GM19023 (cell line): ENCODE measurements at regions not wholly inside any gene's neighbourhood (a gene's known extent, or its start where the extent isn't known, plus 50 kb on each side); places are given as distances from the start of the nearest gene placed in this dataset.

Experiments
- ATAC-seq: cut with Tn5 transposase; IDR thresholded peaks from one replicate; pipeline ENCODE4 v1.9.1; 2021; ENCODE audit warnings: mild to moderate bottlenecking, moderate library complexity; ENCODE audit not compliant: unreplicated experiment

DNA sequence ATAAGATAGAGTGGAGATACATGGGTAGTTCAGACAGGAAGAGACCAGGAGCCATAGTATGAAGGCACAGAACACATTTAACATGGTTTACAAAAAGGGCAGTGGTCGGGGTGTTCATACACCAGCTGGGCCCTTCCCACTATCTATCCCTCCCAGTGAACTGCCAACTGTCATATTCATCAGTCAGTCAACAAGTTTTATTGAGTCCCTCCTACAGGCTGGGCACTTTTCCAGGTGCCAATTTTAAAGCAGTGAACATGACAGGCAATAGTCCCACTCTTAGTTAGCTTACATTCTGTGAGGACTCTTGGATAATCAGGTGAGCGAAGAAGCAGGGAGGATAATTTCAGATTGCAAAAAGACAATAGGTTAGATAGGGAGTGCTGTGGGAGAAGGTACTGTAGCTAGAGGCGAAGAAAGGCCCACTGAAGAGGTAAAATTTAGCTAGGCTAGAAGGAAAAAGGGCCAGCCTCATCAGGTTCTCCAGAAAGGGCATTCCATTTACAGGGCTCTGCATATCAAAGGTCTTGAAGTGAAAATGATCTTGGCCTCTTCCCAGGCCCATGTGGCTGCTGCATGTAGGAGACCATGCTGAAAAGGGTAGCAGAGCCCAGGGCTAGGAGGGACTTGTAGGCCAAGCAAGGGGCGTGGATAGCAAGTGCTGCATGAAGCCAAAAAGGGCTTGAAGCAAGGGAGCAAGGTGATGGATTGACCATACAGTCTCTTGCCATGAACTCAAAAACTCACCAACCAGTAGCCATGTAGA is 274.7 kb upstream of the SNX7 start:
- no peak for ATAC-seq

DNA sequence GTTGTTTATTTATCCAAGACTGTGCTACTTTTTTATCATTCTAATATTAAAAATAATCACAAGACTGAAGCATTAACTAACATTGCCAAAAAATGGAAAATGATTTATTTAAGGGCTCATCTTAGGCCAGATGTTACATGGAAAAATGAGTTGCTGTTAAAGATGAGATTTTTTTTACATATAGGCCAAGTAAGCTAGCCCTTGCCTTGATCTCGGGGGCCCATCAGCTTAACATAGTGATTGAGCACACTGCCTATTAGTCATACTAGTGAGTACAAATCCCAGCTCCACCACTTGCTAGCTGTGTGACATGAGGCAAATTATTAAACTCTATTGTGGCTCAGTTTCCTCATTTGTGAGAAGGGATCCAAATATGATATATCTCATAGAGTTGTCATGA is 275.9 kb upstream of the SNX7 start:
- no peak for ATAC-seq

DNA sequence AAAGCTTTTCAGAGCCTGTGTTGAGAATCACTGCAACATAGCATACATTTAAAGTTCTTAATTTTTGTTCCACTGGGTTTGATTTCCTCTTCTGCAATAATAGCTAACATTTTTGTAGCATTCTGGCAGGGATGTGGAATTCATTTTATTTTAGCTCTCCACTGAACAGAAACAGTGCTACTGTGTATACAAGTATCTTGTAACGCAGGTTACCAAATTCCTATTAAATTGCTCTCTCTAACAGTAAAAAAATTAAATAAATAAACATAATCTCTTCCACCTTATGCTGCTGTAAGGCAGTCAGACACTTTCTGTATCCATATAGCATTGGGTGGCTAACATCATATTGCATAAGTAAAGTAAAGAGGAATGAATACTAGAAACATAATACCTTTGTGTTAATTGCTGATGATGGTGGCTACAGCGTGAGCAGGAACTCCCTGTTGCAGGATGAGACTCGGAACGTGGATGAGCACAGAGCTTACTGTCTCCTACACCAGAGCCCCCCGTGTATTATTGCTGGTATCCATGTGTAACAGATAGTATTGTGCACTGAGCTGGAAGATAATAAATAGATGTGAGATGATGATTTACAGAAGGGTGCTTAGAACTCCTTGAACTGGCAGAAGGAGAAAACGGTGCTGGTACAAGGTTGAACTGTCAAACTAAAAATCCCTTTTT is 276.9 kb upstream of the SNX7 start:
- no peak for ATAC-seq

DNA sequence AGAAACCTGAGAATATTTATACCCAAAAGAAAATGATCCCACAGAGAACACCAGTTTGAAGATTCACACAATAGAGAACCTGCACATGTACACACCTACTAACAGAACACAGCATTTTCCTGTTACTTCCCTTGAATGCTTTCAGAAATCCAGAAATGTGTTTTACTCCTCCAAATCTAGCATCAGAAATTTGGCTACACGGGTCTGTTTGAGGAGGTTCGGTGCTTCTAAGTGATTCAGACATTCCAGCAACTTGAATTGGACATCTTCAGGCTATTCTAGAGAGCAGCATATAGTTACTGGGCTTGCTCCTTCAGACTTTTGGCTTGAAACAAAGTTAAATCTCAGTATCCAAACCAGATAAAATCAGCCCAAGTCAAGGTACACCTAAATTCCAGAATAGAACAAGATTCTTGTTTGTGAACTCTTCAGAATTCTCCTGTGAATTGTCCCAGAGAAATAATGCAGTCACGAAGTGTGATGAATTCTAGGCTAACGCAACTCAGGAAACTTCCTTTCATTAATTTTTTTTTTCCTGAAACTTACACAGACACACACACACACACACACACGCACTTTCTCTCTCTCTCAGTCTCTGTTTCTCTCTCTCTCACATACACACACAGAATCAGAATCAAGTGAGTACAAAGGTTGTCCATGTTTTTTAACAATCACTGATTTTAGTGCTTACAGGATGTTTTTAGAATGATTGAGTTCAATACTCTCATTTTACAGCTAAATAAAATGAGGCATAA is 278.4 kb upstream of the SNX7 start:
- no peak for ATAC-seq

DNA sequence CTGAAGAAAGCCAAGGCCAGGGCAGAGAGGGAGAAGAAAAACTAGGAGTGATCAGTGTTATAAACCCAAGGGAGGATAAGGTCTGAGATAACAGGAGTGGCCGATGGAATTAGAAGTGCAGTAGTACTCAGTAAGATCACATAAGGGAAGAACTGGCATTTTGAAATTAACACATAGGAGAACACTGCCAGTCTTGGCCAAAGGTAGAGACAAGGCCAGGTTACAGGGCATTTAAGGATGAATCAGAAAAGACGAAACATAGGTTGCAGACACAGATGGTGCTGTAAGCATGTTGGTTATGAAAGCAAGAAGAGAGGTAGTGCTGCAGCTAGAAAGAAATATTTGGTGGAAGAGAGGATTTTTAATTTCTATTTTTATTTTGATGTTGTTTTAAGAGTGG is 278.9 kb upstream of the SNX7 start:
- ATAC-seq: no peak

DNA sequence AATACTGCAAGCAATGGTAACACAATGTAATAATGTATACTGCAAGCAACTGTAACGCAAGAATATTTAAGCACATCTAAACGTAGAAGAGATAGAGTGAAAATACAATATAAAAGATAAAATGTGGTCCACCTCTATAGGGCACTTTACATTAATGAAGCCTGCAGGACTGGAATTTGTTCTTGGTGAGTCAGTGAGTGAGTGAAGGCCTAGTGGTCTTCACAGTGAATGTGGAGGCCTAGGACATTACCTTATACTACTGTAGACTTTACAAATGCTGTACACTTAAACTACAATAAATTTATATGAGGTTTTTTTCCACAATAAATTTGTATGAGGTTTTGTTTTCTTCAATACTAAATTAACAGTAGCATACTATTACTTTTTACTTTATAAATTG is 287.4 kb upstream of the SNX7 start:
- ATAC-seq: no peak

DNA sequence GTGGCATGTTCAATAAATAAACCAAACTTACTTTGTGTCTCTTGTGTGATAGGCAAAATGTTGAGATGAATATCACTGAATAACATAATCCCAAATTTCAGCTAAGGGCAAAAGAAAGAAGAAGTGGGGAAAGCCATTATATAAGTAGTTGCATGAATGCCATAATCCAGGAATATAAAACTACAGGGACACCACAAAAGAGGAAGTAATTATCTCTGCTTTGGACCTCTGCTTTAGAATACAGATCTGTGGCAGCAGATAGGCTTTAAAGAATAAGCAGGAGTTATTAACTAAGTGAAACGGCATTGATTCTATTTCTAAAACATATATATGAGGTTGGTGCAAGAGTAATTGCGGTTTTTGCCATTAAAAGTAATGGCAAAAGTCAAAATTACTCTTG is 288.5 kb upstream of the SNX7 start:
- ATAC-seq: no peak

DNA sequence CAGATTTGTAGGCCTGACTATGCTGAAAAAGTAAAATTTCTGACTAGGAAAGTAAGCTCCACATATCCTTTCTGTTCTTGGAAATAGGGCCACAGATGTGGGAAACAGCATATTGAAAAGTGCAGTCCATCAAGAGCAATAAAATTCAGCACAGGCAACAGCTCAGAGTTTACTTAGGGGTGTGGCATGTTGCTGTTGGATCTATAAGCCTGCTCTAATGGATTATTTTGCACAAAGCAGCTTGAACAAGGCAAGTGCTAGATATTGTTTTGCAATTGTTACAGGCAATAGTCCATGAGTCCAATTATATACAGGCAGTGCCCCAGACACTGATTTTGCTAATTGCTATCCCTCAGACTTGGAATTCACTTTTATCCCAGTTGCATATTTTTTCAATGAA is 289.8 kb upstream of the SNX7 start:
- ATAC-seq: no peak

DNA sequence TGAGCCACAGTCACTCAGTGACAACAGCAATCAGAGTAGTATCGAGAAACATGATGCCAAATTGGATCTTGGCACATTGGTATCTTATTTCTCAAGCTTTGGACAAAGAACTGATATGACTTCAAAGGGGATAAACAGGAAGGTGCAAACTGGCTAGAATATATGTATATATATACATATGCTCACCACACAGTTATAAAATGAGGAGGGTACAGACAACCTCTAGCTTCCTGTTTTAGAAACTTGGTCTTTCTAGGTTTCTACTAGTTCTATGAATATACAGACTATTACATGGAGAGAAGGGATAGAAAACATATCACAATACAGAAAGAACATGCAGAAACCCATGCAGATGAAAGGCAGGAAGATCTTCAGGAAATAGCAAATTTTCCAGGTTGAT is 292.1 kb upstream of the SNX7 start:
- ATAC-seq: no peak

DNA sequence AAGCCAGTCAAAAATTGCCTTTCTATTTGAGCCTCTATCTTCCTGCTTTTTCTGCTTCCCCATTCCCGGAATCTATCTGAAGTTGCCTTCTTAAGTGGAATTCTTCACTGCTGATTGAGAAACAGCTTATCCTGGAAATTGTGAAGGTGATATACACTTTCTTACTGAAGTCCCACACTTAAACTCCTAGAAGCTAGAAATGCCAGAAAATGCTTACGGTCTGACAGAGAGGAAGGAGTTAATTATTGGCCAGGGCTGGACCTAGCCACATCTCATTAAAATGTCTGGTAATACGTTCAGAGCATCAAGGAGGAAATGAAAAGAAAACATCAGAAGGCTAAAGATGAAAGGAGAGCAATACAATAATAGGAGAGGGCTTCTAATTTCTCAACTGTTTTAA is 292.5 kb upstream of the SNX7 start:
- ATAC-seq: no peak

DNA sequence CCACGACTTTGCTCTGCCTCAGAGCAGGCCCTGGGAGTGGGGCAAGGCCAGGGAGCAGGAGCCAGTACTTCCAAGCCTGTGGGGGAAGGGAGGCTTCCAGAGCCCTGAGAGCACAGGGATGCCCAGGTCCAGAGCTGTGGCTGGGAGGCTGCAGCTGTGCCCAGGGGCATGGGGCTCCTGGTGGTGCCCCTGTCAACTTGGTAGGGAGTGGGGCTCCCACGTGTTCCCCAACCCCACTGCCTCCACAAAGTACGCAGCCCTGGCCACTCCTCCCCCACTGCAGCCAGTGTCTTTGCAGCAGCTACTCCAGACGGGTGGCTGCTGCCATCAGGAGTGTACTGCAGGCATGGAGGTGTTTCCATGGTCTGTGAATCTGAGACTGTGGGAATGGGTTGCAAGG is 294.1 kb upstream of the SNX7 start:
- ATAC-seq: no peak

DNA sequence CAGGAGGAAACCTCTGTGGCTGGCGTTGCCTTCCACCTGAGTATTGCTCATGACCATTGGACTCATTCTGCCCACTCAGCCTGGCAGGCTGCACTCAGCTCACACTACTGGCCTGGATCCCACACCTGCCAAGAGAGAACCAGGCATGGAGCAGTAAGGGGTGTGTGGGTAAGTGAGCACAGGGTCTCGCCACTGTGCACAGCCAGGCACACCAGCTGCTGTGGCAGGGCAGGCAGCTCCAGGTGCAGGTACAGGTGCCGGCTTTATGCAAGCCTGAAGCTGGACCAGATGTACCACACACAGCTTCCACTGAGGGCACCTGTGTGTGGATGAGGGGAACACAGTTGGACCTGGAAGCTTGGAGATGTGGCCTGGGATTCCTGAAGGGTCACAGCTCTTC is 295.2 kb upstream of the SNX7 start:
- ATAC-seq: no peak

DNA sequence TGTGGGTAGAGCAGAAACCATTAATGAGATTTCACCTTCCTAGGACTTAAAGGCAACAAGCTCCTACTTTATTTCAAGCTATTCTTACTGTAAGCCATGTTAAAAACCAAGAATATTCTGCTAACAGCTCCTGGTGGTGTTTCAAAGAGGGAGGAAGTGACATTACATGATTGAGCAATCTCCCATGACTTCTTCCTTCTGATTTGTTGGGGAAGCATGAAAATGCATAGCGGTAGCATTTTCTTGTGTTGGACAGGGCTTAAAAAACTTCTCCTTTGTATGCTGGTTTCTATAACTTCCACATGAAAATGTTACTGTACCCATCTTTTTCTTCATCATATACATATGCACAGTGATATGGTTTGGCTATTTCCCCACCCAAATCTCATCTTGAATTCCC is 297.0 kb upstream of the SNX7 start:
- no peak for ATAC-seq

DNA sequence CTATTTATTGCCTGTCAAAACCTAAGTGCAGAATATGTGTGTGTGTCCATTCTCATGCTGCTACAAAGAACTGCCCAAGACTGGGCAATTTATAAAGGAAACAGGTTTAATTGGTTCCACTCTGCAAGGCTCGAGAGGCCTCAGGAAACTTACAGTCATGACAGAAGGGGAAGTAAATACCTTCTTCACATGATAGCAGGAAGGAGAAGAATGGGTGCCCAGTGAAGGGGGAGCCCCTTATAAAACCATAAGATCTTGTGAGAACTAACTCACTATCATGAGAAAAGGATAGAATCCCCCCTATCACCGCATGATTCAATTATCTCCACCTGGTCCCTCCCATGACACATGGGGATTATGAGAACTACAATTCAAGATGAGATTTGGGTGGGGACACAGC is 300.7 kb upstream of the SNX7 start:
- ATAC-seq: no peak

DNA sequence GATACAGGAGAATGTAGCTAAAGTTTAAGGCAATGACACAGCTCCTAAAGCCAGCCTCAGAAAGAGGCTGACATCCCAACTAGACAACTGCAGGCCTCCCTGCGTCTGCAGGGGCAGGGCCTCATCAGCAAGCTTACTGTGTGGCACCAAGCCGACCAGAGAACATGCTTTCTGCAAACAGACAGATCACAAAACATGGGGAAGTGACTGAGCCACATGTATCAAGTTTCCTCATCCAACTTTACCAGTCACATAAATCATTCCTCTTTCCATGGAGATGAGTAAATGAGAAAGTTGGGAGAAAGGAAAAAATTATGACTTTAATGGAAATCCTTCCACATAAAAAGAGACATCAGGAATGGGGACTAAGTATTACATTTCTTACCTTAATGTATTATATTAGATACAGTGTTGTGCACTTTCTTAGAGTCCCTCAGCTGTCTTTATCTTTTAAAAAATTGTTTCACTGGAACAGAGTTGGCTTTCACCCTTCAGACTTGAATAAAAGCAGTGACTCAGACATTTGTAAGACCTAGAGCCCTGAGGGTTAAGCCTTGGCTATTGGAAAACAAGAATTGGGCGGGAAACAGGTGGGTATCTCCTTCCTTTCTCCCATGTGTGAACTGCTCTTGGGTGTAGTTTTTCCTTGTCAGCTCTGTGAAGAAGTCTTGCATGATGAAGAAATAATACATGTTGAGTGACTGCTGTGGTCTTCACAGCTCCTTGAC is 305.7 kb upstream of the SNX7 start:
- ATAC-seq: no peak

DNA sequence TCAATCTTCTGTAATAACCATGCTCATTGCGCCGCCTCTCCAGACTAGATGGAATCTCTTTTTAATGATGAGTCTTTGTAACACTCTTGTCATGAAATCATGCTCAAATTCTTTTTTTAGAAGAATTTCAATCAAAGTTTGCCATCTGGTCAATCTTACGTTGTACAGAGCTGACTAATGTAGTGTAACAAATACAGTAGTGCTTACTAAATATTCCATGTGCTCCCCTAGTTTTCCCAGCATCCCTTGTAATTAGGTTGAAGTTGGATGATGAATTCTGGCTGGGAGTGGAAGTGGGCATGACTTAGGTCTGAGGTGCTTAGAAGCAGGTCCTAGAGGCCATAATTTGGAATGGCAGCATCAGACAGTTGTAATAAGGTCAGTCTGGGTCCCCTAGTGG is 309.1 kb upstream of the SNX7 start:
- ATAC-seq: no peak

DNA sequence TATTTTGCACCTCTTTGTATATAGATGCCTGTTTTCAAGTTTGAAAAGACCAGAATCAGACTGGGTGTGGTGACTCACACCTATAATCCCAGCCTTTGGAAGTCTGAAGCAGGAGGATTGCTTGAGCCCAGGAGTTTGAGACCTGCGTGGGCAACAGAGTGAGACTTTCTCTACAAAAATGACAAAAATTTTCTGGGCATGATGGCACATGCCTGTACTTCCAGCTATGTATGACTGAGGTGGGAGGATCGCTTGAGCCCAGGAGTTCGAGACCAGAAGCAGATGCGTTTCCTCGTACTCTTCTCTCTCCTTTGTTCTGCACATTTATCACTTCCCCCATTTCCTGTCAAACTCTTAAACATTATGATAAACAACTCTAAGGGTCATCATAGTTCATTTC is 310.0 kb upstream of the SNX7 start:
- ATAC-seq: no peak

DNA sequence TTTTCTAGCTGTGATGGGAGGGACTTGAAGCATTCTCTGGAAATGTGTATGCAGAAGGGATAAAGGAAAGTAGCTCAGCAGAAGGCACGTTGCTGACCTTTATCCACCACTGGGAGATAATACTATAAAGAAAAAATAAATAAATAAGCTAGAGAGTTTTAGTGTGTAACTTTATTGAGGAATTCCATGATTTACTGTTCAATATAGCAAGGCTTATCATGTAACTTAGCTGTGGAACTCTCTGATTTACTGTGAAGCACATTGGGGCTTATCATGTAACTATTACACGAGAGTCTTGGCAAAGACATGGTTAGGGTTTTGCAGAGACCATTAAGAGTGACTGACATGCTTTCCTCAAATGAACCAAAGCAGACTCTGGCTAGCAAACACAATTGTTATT is 316.1 kb upstream of the SNX7 start:
- no peak for ATAC-seq

DNA sequence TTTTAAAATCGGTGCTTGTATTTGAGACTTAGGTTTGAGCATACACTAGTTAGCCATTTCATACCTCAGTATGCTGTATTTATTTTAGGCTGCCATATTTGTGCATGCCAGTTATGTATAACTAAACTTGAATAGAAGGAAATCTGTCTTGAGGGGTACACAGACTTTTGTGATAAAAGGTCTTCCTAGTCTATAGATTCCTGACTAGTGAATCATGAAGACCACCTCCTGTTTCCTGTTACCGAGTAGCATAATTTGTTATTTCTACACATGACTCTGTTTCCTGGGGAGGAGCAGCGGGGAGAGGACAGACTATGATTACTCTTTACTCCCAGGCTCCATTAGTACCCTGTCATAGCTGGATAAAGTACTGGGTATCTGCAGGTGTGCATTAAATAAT is 316.8 kb upstream of the SNX7 start:
- ATAC-seq: no peak

DNA sequence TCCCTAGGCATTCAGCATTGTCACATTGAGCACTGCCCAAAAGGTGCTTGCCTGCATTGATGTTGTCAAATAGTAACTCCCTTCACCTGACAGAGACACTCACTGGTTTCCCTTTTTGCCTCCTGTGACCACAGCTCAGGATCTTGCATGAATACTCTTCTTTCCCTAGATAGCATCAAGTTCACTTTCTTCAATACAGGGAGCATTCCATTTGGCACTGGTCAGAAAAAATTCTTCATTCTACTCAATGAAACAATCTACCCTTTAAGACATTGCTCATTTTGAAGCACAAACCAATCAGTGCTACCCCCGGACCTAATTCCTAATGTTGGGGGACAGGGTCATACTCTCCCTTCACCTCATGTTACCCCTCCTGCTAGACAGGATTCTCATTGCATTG is 319.0 kb upstream of the SNX7 start:
- ATAC-seq: no peak

DNA sequence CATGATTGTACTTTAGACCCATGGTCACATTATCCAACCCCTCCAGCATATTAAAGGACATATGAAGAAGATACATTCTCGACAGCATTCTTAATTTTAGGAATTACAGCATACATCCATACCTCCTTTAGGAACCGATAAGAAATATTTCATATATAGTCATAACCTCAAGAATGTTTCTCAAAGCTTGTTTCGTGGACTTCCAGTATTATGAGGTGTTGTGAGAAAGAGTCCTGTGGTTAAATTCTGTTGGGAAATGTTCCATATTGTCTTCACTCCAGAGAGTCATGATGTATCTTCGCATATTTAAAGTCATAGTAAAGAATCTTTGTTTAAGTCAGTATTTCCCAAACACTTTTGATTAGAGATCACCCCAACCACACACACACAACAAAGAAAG is 321.0 kb upstream of the SNX7 start:
- no peak for ATAC-seq
